GM12878 (cell line): ENCODE measurements at regions not wholly inside any gene's neighbourhood (a gene's known extent, or its start where the extent isn't known, plus 50 kb on each side); places are given as distances from the start of the nearest gene placed in this dataset.

Experiments used
- CTCF ChIP-seq, 3 experiments: IDR thresholded peaks in 2 of 3; conservative IDR thresholded peaks in 1 of 3; 2 replicates each; pipeline ENCODE4 v1.5.1; 2011; ENCODE audit warnings: low read depth in 3 of 3, low read length in 3 of 3, mild to moderate bottlenecking in 3 of 3, control low read depth in 2 of 3, moderate library complexity in 2 of 3, inconsistent platforms in 1 of 3, mixed read lengths in 1 of 3; ENCODE audit not compliant: control insufficient read depth in 2 of 3, insufficient read depth in 1 of 3; ENCODE audit errors: extremely low read depth in 1 of 3
- E2F8 ChIP-seq: fragments of 450-650 bp; IDR thresholded peaks from 2 replicates; pipeline ENCODE4 v1.6.1; 2018; ENCODE audit warnings: mild to moderate bottlenecking, low read depth, moderate library complexity; ENCODE audit not compliant: partially characterized antibody
- HDGF ChIP-seq: fragments of 450-650 bp; IDR thresholded peaks from 2 replicates; pipeline ENCODE4 v1.6.1; 2016; ENCODE audit warnings: antibody characterized with exemption
- POLR2A ChIP-seq: IDR thresholded peaks from 2 replicates; pipeline ENCODE4 v1.6.1; 2011; ENCODE audit warnings: low read depth, mild to moderate bottlenecking, low read length
- SREBF2 ChIP-seq: IDR thresholded peaks from 2 replicates; pipeline ENCODE4 v1.6.1; 2012; ENCODE audit warnings: mild to moderate bottlenecking, low read length
- SUZ12 ChIP-seq: fragments of 200-600 bp; sonication (generic); IDR thresholded peaks from one replicate; pipeline ENCODE4 v1.6.1; 2018; ENCODE audit warnings: antibody characterized with exemption, mild to moderate bottlenecking; ENCODE audit not compliant: unreplicated experiment
- TCF12 ChIP-seq: IDR thresholded peaks from 2 replicates; pipeline ENCODE4 v1.6.1; 2011; ENCODE audit warnings: low read depth, mild to moderate bottlenecking, low read length
- USF2 ChIP-seq: IDR thresholded peaks from 2 replicates; pipeline ENCODE4 v1.6.1; 2011; ENCODE audit warnings: low read depth, low read length, improper control_type of control experiment, borderline replicate concordance

- no peak for TF ChIP-seq CTCF (IDR thresholded peaks at IDR 0.05 in 2 of 3, conservative IDR thresholded peaks at IDR 0.05 in 1 of 3; ENCODE audit: control insufficient read depth in 2 of 3, extremely low read depth in 1 of 3, insufficient read depth in 1 of 3, low read depth in 3 of 3, low read length in 3 of 3)
- no peak for TF ChIP-seq TCF12
- no peak for TF ChIP-seq POLR2A
- no peak for TF ChIP-seq HDGF
- TF ChIP-seq SUZ12 = no peak
- no peak for TF ChIP-seq E2F8
- no peak for TF ChIP-seq USF2
- no peak for TF ChIP-seq SREBF2
Observed at GRCh38 chr5:89493414-89493813, 610.4 kb upstream of the MEF2C start.
